Suprapubic skin (tissue), 4 donors: ENCODE measurements at regions not wholly inside any gene's neighbourhood (a gene's known extent, or its start where the extent isn't known, plus 50 kb on each side); places are given as distances from the start of the nearest gene placed in this dataset.

Source experiments
- CTCF ChIP-seq, 2 donors: fragments of 200-600 bp in 1 of 2; fragments of 450-650 bp in 1 of 2; sonication (generic) in 1 of 2; IDR thresholded peaks; one replicate each; pipeline ENCODE4 v1.5.1; 2016 to 2019; ENCODE audit warnings: antibody characterized with exemption in 2 of 2, mild to moderate bottlenecking in 1 of 2, moderate library complexity in 1 of 2
- EP300 ChIP-seq: sonication (generic); formaldehyde crosslinking; IDR thresholded peaks from one replicate; pipeline ENCODE4 v1.6.1; 2017; ENCODE audit warnings: antibody characterized with exemption
- POLR2A ChIP-seq, 2 donors: fragments of 450-650 bp; IDR thresholded peaks; one replicate each; pipeline ENCODE4 v1.6.1; 2017; ENCODE audit warnings: antibody characterized with exemption in 2 of 2, mild to moderate bottlenecking in 2 of 2, moderate library complexity in 2 of 2
- POLR2AphosphoS5 ChIP-seq, 3 donors: sonication (generic); formaldehyde crosslinking; IDR thresholded peaks; one replicate each; pipeline ENCODE4 v1.6.1; 2017; ENCODE audit warnings: antibody characterized with exemption in 3 of 3

GRCh38 chr6:100998111-100998510 lies 117.0 kb upstream of the ASCC3 start:
- no peak for TF ChIP-seq CTCF (IDR thresholded peaks at IDR 0.05)
- TF ChIP-seq POLR2A (IDR thresholded peaks at IDR 0.05) = no peak
- TF ChIP-seq POLR2AphosphoS5 (IDR thresholded peaks at IDR 0.05) = no peak
- no peak for TF ChIP-seq EP300
